ENCODE measurements at regions not wholly inside any gene's neighbourhood (a gene's known extent, or its start where the extent isn't known, plus 50 kb on each side); places are given as distances from the start of the nearest gene placed in this dataset.

DNA sequence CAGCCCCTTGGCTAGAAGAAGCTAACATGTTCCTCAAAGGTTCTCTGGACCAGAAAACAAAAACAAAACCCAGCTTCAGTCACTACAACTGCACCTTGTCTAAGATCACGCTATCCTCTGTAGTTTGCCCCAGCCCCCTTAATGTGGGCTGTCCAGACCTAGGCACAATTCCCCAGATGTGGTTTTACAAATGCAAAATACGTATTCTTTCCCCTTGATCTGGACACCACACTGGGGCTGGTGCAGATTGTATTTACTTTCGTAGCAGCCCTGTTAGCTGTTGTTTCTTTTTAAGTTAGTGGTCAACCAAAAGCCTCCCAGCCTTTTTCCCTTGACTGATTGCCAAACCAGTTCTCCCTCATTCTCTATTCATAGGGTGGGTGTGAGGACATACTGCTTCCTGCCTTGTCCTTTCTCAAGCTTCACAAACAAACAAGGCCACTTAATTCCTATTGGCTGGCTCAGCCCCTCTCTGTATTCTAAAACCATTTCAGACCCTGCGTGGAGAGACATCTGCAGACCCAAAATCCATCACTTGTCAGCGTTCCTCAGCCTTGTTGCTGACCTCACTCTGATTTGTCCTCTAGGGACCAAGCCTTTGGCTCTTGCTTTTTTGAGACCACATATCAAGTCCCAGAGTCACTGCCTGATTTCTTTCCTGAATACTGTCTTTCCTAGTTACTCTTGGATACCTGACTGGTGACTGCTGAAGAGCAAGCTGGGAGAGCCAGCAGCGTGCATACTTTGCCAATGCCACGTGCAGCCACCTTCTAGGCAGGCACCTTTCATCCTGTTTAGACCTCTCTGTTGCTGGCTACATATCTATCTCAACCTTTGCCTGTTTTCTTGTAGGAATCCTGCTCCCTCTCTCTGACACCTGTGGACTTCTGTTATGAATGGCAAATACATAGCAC, 96.4 kb upstream of the RAB3GAP2 start:
- DNase-seq (ENCODE audit: low spot score), result no peak

GRCh38 chr1:220367833-220368232, 95.6 kb upstream of the RAB3GAP2 start:
- intact Hi-C loops (cut with DNase I), result no loop called here
- DNase-seq (ENCODE audit: low spot score), result no peak

More for the DNA sequence above, 96.4 kb upstream of the RAB3GAP2 start:
- intact Hi-C loops (cut with DNase I), result no loop called here

DNA sequence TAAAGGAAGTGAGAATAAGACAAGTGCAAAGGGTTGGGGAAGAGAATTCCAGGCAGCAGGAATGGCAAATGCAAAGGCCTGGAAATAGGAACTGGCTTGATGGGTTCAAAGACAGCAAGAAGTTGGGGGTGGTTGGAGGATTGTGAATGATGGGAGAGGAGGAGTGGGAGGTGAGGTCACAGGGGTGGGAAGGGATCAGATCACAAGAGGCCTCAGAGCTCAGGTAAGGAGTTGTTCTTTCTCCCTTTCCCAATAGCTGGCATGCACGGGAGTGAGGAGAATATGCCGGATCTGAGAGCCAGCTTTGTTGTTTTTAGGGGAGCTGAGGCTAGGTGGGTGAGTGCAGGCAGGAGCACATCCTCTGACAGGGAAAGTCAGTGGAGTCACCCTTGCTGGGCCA, 94.0 kb upstream of the RAB3GAP2 start:
- intact Hi-C loops (cut with DNase I), result no loop called here

GRCh38 chr1:220363196-220363837, 91.1 kb upstream of the RAB3GAP2 start:
- no peak for DNase-seq (ENCODE audit: low spot score)
- intact Hi-C loops (cut with DNase I), result loop anchor here (5.0 kb wide), 1 partner anchor 94 kb away; no protein-coding TSS in a partner anchor

More for the DNA sequence above, 94.0 kb upstream of the RAB3GAP2 start:
- no peak for DNase-seq (ENCODE audit: low spot score)

DNA sequence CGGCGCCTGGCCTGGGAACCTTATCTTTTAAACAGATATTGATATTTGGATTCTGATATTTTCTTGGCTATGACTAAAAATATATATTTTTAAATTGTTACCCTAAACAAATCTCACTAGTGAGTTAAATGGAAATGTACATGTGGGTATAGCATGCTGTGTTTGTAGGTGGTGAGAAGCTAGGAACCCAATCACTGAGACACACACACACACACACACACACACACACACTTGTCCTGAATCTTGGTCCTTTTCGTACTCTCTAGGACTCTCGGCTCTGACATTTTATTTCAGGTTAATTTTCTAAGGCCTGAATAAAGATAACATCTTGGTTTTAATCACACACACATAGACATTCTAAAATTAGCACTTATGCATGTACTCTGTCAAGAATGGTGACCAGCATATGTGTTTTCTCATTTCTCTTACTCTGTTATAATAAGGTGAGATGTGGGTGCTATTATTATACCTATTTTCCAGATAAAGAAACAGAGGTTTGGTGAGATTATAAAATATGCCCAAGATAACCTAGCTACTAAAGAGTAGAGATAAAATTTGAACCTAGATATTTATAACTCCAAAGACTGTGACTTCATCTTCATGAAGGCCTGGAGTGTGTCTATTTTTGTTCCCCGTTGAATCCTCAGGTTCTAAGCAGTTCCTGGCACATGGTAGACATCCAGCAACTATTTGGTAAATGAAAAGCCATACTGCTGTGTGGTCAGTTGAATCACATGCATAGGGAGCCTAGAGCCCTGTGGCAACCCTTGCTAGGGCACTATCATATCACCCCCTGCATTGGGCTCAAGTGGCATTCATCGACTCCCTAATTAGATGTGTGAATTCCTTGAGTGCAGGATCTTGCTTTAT, 85.0 kb upstream of the RAB3GAP2 start:
- intact Hi-C loops (cut with DNase I), result no loop called here
- no peak for DNase-seq (ENCODE audit: low spot score)

- DNase-seq (ENCODE audit: low spot score), result no peak
- intact Hi-C loops (cut with DNase I), result no loop called here
These were observed 81.2 kb upstream of the RAB3GAP2 start for GRCh38 chr1:220353229-220354012.

DNA sequence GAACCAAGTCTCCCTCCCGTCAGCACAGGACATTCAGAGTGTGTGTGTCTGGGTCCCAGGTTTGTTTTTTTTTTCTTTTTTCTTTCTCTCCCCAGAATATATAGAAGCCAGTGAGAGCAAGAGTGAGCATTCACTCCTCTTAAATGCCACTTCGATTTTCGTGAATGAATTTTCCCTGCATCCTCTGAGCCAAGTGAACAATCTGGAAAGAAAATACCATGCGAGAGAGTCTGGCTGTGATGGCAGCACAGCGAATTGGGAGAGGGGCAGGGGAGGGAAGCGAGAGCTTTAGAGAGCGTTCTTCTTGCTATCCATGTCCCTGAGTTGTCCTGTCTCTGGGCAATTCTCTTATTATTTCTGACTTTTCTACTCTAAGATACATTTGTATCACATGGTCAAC, 76.0 kb upstream of the RAB3GAP2 start:
- no peak for DNase-seq (ENCODE audit: low spot score)
- intact Hi-C loops (cut with DNase I), result no loop called here

GRCh38 chr1:220347654-220348175, 75.5 kb upstream of the RAB3GAP2 start:
- intact Hi-C loops (cut with DNase I), result no loop called here
- no peak for DNase-seq (ENCODE audit: low spot score)

- intact Hi-C loops (cut with DNase I), result no loop called here
- DNase-seq (ENCODE audit: low spot score), result no peak
These were observed 72.5 kb upstream of the RAB3GAP2 start for GRCh38 chr1:220344745-220345144.

- DNase-seq (ENCODE audit: low spot score), result no peak
- intact Hi-C loops (cut with DNase I), result no loop called here
These were observed 70.6 kb upstream of the RAB3GAP2 start for GRCh38 chr1:220342853-220343252.

- intact Hi-C loops (cut with DNase I), result no loop called here
- DNase-seq (ENCODE audit: low spot score), result no peak
These were observed 68.9 kb upstream of the RAB3GAP2 start for GRCh38 chr1:220341126-220341525.

DNA sequence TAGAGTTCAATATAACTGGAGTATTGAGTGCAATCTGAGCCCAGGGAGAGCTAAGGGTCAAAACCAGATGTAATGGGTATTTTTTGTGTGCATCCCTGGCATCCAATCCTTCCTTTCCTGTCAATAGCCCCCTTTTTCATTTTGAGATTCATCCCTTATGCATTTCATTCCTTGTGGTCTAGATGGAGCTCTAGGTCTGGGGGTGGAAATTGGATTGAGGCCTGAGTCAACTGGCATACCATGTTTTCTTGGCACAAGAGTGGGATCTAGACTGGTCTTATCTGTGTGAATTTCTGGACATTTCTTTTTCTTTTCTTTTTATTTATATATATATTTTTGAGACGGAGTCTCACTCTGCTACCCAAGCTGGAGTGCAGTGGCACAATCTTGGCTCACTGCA, 67.3 kb upstream of the RAB3GAP2 start:
- DNase-seq (ENCODE audit: low spot score), result no peak

GRCh38 chr1:220338759-220339158, 66.5 kb upstream of the RAB3GAP2 start:
- intact Hi-C loops (cut with DNase I), result no loop called here
- DNase-seq (ENCODE audit: low spot score), result no peak

More for the DNA sequence above, 67.3 kb upstream of the RAB3GAP2 start:
- intact Hi-C loops (cut with DNase I), result no loop called here

DNA sequence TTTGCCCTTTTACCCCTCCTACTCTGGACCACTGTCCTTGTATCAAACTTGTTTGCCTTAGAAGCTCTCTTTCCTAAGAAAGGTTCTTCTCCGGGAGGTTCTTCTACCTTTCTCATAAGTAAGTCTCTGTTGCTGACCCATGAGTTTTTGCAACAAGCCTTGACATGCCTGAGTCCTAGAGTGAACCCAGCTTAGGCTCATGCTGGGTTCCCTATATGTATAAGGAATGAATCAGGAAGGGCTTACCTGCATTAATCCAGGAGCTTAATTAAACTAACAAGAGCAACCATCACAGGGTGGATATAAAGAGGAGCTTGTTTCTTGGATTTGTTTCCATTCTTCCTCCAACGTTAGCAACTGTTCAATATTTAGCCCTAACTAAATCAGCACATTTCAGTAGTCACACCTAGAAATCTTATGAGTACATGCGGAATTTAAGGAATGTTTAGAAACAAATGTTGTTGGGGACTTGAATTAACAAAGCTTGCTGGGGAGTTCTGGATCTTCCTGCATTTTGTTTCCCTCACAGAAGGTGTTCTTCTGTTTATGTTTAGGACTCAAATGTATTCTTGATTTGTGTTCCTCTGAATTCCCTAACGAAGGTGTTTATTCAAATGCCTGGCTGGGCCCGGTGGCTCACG, 64.3 kb upstream of the RAB3GAP2 start:
- intact Hi-C loops (cut with DNase I), result no loop called here
- DNase-seq (ENCODE audit: low spot score), result no peak

DNA sequence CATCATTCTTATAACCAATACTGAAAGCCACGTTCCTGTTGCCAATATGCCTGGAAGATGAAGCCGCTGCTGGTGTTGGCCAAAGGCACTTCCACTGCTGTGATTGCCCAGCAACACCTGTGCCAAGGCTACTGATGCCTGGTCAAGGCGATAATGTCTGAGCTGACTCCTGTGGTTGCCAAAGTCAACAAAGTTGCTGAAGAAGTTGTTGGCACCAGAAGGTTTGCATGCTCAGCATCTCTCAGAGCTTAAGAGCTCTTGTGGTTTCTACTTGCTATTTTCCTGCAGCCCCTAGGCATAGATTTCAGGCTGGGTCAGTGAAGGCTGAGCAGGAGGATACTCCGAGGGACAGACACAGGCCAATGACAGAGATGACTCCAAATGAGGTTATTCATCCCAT, 63.4 kb upstream of the RAB3GAP2 start:
- DNase-seq (ENCODE audit: low spot score), result no peak
- intact Hi-C loops (cut with DNase I), result no loop called here

GRCh38 chr1:220331318-220331717, 59.1 kb upstream of the RAB3GAP2 start:
- no peak for DNase-seq (ENCODE audit: low spot score)
- intact Hi-C loops (cut with DNase I), result no loop called here

DNA sequence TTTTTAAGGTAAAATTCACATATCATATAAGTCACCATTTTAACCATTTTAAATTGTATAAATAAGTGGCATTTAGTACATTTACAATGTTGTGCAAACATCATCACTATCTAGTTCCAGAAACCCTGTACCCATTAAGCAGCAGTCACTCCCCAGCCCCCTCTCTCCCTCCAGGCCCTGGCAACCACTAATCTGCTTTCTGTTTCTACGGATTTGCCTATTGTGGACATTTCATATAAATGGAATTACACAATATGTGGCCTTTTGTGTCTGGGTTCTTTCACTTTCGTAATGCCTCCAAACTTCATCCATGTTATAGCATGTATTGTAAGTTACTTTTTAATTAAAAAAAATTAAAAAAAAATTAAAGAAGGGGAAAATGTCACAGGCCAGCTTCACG, 58.0 kb upstream of the RAB3GAP2 start:
- intact Hi-C loops (cut with DNase I), result no loop called here
- no peak for DNase-seq (ENCODE audit: low spot score)

GRCh38 chr1:220327106-220327505, 54.9 kb upstream of the RAB3GAP2 start:
- intact Hi-C loops (cut with DNase I), result no loop called here
- DNase-seq (ENCODE audit: low spot score), result no peak

DNA sequence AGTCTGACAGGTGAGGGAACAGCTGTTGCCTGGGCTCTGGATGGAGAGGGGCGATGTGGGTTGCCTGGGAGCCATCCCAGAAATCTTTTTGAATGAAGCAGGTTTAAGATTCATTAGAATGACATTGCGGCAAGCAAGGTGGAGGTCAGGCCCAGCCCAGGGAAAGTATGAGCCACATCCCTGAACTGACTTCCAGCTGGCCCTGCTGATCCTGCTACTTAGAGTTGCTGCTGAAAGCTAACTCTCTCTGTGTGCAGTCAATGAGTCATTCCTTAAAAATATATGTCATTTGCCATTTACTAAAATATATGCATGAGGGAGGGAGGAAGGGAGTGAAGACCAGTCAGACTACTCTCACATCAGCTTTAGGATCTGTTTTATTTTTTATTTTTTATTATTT, 54.3 kb upstream of the RAB3GAP2 start:
- intact Hi-C loops (cut with DNase I), result no loop called here
- no peak for DNase-seq (ENCODE audit: low spot score)

Data from cardiac septum (tissue), 1 donor.